SK-N-SH (cell line): ENCODE measurements at regions not wholly inside any gene's neighbourhood (a gene's known extent, or its start where the extent isn't known, plus 50 kb on each side); places are given as distances from the start of the nearest gene placed in this dataset.

Experiments
- CTCF ChIA-PET: fragments of 300-600, 350-600 bp; formaldehyde crosslinking; extraction: SDS; loops from one replicate; lab custom pipeline; 2021; lab: Yijun Ruan, JAX
- POLR2A ChIA-PET: fragments of 350-600 bp; sonication (Branson Sonifier 250); formaldehyde crosslinking; extraction: SDS; loops from one replicate; lab custom pipeline; 2020; ENCODE audit warnings: antibody characterized with exemption, inconsistent platforms; lab: Yijun Ruan, JAX
- DNase-seq: peaks from one replicate; pipeline ENCODE4 v3.0.0; 2012
- H2AFZ ChIP-seq: fragments of 200-600 bp; sonication (generic); 2 replicates; pipeline ENCODE4 v1.8.1; 2016; ENCODE audit warnings: antibody characterized with exemption, mild to moderate bottlenecking, low read depth
- H3F3A ChIP-seq: fragments of 200-600 bp; sonication (generic); replicated peaks from 2 replicates; pipeline ENCODE3; 2016; ENCODE audit warnings: antibody characterized with exemption, mild to moderate bottlenecking; ENCODE audit not compliant: insufficient read depth
- H3K27ac ChIP-seq, 2 experiments: fragments of 200-500 bp in 1 of 2; fragments of 200-600 bp in 1 of 2; sonication (Bioruptor generic) in 1 of 2; sonication (generic), shearing (Covaris generic) in 1 of 2; 2 replicates each; pipeline versions ENCODE4 v1.5.1 to v1.6.1; 2014 to 2016; ENCODE audit warnings: low read depth in 2 of 2, inconsistent platforms in 1 of 2, low read length in 1 of 2, mild to moderate bottlenecking in 1 of 2, mixed read lengths in 1 of 2
- H3K27me3 ChIP-seq: fragments of 200-600 bp; sonication (generic), shearing (Covaris generic); 2 replicates; pipeline ENCODE4 v1.6.1; 2016; ENCODE audit warnings: mixed run types; ENCODE audit not compliant: insufficient read depth
- H3K36me3 ChIP-seq, 2 experiments: fragments of 200-500 bp in 1 of 2; fragments of 200-600 bp in 1 of 2; sonication (Bioruptor generic) in 1 of 2; sonication (generic) in 1 of 2; replicated peaks in 1 of 2; 2 replicates each; pipeline versions ENCODE3 to v1.5.1; 2014 to 2016; ENCODE audit warnings: low read length in 1 of 2, mild to moderate bottlenecking in 1 of 2; ENCODE audit not compliant: insufficient read depth in 2 of 2, control insufficient read depth in 1 of 2
- H3K4me1 ChIP-seq, 2 experiments: fragments of 200-500 bp in 1 of 2; fragments of 200-600 bp in 1 of 2; sonication (Bioruptor generic) in 1 of 2; sonication (generic), shearing (Covaris generic) in 1 of 2; 2 replicates each; pipeline versions ENCODE4 v1.5.1 to v1.6.1; 2014 to 2016; ENCODE audit warnings: low read depth in 1 of 2, low read length in 1 of 2, mixed run types in 1 of 2; ENCODE audit not compliant: insufficient read depth in 2 of 2, control insufficient read depth in 1 of 2
- H3K4me2 ChIP-seq: fragments of 200-600 bp; sonication (generic), shearing (Covaris generic); 2 replicates; pipeline ENCODE4 v1.6.1; 2017; ENCODE audit warnings: mixed run types
- H3K4me3 ChIP-seq, 2 experiments: fragments of 200-500 bp in 1 of 2; fragments of 200-600 bp in 1 of 2; sonication (Bioruptor generic) in 1 of 2; sonication (generic), shearing (Covaris generic) in 1 of 2; 2 replicates each; pipeline versions ENCODE4 v1.5.1 to v1.8.1; 2014 to 2016; ENCODE audit warnings: low read depth in 2 of 2, inconsistent platforms in 1 of 2, low read length in 1 of 2, mild to moderate bottlenecking in 1 of 2, mixed read lengths in 1 of 2, moderate library complexity in 1 of 2
- H3K79me2 ChIP-seq: fragments of 200-600 bp; sonication (generic); 2 replicates; pipeline ENCODE4 v1.8.1; 2017; ENCODE audit warnings: mild to moderate bottlenecking; ENCODE audit not compliant: insufficient read depth
- H3K9ac ChIP-seq: fragments of 200-600 bp; sonication (generic); 2 replicates; pipeline ENCODE4 v1.6.1; 2017; ENCODE audit warnings: mixed run types
- H3K9me2 ChIP-seq: fragments of 200-600 bp; sonication (generic); 2 replicates; pipeline ENCODE4 v1.6.1; 2017; ENCODE audit warnings: mixed run types
- H3K9me3 ChIP-seq: fragments of 200-600 bp; sonication (generic); 2 replicates; pipeline ENCODE4 v1.6.1; 2017; ENCODE audit warnings: mixed run types, mild to moderate bottlenecking, moderate library complexity
- H4K20me1 ChIP-seq: fragments of 200-600 bp; sonication (generic); 2 replicates; pipeline ENCODE4 v1.6.1; 2017; ENCODE audit warnings: mild to moderate bottlenecking, mixed run types; ENCODE audit not compliant: insufficient read depth
- FOSL2 ChIP-seq: IDR thresholded peaks from 2 replicates; pipeline ENCODE4 v1.4.0; 2012; ENCODE audit warnings: low read depth, mild to moderate bottlenecking, moderate library complexity, borderline replicate concordance
- JUND ChIP-seq: IDR thresholded peaks from 2 replicates; pipeline ENCODE4 v1.4.0; 2012
- RAD21 ChIP-seq: IDR thresholded peaks from 2 replicates; pipeline ENCODE4 v1.6.1; 2012; ENCODE audit warnings: mild to moderate bottlenecking, low read length
- SMC3 ChIP-seq: IDR thresholded peaks from 2 replicates; pipeline ENCODE4 v1.6.1; 2012; ENCODE audit warnings: low read depth, low read length, improper control_type of control experiment
- TCF12 ChIP-seq: IDR thresholded peaks from 2 replicates; pipeline ENCODE4 v1.4.0; 2012
- WGBS: methylation state at CpG from one replicate; pipeline ENCODE4 v1.1.6; 2017; ENCODE audit warnings: low lambda C conversion rate; 5-methylcytosine and 5-hydroxymethylcytosine counted together
- TF ChIP-seq, protein P1 (sequence below): fragments of 200-600 bp; sonication (generic); IDR thresholded peaks from 2 replicates; pipeline ENCODE4 v1.6.1; 2017; ENCODE audit warnings: antibody characterized with exemption, mild to moderate bottlenecking, moderate library complexity
- TF ChIP-seq, protein P2 (sequence below): IDR thresholded peaks from 2 replicates; pipeline ENCODE4; 2012
- TF ChIP-seq, protein P3 (sequence below): fragments of 150-350 bp; IDR thresholded peaks from 2 replicates; pipeline ENCODE4 v1.6.1; 2017; ENCODE audit warnings: antibody characterized with exemption, low read length, low read depth, borderline replicate concordance
- TF ChIP-seq, protein P4 (sequence below): fragments of 150-350 bp; IDR thresholded peaks from 2 replicates; pipeline ENCODE4 v1.6.1; 2016; ENCODE audit warnings: mild to moderate bottlenecking, low read depth, low read length

DNA sequence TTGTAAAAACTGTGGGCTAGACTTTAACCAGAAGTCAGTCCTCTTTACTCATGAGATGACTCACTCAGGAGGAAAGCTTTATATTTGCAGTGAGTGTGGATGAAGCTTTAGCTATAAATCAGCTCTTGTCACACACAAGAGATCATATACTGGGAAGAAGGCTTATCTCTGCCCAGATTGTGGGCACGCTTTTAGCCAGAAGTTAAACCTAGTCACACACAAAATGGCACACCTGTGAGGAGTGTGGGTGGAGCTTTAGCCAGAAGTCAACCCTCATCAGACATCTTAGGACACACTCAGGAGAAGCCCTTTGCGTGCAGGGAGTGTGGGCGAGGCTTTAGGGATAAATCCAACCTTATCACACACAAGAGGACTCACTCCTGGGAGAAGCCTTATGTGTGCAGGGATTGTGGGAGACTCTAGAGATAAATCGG is 706.9 kb upstream of the LUZP2 start:
- H3K27me3 ChIP-seq, result no peaks in the 10 kb centered on the region

More for the DNA sequence above, 706.9 kb upstream of the LUZP2 start:
- H3K79me2 ChIP-seq, result no peaks in the 10 kb centered on the region
- H3K27ac ChIP-seq, result no peak overlapping the region
- no peaks in the 10 kb centered on the region for H4K20me1 ChIP-seq
- H3K36me3 ChIP-seq, result no peaks in the 10 kb centered on the region
- H3K9ac ChIP-seq, result no peak overlapping the region
- H3K4me3 ChIP-seq, result no peak overlapping the region
- 61% methylated on average over 4 of the region's 4 CpGs for WGBS
- ChIA-PET POLR2A (no interaction called here), CTCF (interaction anchor here (0.7 to 1.0 kb wide), 2 partner anchors 13 to 676 kb away, joined by 3 read pairs; no protein-coding TSS in a partner anchor)
- no peak for DNase-seq
- no peak overlapping the region for H3K4me2 ChIP-seq
- H2AFZ ChIP-seq, result no peak overlapping the region
- H3K9me2 ChIP-seq, result no peaks in the 10 kb centered on the region
- H3F3A ChIP-seq, result no peaks in the 10 kb centered on the region
- H3K4me1 ChIP-seq, result no peaks in the 10 kb centered on the region
- TF ChIP-seq, protein P1, sequence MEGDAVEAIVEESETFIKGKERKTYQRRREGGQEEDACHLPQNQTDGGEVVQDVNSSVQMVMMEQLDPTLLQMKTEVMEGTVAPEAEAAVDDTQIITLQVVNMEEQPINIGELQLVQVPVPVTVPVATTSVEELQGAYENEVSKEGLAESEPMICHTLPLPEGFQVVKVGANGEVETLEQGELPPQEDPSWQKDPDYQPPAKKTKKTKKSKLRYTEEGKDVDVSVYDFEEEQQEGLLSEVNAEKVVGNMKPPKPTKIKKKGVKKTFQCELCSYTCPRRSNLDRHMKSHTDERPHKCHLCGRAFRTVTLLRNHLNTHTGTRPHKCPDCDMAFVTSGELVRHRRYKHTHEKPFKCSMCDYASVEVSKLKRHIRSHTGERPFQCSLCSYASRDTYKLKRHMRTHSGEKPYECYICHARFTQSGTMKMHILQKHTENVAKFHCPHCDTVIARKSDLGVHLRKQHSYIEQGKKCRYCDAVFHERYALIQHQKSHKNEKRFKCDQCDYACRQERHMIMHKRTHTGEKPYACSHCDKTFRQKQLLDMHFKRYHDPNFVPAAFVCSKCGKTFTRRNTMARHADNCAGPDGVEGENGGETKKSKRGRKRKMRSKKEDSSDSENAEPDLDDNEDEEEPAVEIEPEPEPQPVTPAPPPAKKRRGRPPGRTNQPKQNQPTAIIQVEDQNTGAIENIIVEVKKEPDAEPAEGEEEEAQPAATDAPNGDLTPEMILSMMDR, result no peak
- TF ChIP-seq TCF12, result peak; percentile 26; the same call in 1 of the 2 replicates
- TF ChIP-seq JUND, result 0 out of 2 replicates have a peak, but pooled peaks have one; percentile 12
- no peak for TF ChIP-seq RAD21
- TF ChIP-seq FOSL2, result peak; percentile 35; the same call in 1 of the 2 replicates
- TF ChIP-seq SMC3, result no peak
- TF ChIP-seq, protein P2, sequence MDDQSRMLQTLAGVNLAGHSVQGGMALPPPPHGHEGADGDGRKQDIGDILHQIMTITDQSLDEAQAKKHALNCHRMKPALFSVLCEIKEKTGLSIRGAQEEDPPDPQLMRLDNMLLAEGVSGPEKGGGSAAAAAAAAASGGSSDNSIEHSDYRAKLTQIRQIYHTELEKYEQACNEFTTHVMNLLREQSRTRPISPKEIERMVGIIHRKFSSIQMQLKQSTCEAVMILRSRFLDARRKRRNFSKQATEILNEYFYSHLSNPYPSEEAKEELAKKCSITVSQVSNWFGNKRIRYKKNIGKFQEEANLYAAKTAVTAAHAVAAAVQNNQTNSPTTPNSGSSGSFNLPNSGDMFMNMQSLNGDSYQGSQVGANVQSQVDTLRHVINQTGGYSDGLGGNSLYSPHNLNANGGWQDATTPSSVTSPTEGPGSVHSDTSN, result peak; percentile 77
- TF ChIP-seq, protein P3, sequence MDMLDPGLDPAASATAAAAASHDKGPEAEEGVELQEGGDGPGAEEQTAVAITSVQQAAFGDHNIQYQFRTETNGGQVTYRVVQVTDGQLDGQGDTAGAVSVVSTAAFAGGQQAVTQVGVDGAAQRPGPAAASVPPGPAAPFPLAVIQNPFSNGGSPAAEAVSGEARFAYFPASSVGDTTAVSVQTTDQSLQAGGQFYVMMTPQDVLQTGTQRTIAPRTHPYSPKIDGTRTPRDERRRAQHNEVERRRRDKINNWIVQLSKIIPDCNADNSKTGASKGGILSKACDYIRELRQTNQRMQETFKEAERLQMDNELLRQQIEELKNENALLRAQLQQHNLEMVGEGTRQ, result no peak
- TF ChIP-seq, protein P4, sequence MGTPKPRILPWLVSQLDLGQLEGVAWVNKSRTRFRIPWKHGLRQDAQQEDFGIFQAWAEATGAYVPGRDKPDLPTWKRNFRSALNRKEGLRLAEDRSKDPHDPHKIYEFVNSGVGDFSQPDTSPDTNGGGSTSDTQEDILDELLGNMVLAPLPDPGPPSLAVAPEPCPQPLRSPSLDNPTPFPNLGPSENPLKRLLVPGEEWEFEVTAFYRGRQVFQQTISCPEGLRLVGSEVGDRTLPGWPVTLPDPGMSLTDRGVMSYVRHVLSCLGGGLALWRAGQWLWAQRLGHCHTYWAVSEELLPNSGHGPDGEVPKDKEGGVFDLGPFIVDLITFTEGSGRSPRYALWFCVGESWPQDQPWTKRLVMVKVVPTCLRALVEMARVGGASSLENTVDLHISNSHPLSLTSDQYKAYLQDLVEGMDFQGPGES, result no peak
- no peaks in the 10 kb centered on the region for H3K9me3 ChIP-seq
